ENCODE measurements at regions not wholly inside any gene's neighbourhood (a gene's known extent, or its start where the extent isn't known, plus 50 kb on each side); places are given as distances from the start of the nearest gene placed in this dataset.

DNA sequence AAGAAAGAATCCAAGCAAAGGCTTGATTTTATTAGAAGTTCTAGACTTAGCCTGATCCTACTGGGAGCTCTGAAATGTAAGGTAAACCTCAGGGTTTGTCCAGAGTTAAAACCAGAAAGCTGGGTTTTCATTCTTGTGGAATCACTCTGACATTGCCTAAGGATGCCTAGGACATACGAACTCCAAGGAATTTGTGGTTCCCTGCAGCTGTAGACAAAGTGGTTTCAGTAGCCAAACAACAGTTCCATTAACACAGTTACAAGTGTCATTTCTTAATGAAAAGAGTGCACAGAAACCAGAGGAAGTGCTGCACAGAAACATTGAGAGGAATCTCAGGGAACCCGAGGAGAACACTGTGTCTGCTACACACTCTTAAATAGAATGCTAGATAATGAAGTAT is 221.4 kb upstream of the ST6GAL2 start:
- TF ChIP-seq, protein P1, sequence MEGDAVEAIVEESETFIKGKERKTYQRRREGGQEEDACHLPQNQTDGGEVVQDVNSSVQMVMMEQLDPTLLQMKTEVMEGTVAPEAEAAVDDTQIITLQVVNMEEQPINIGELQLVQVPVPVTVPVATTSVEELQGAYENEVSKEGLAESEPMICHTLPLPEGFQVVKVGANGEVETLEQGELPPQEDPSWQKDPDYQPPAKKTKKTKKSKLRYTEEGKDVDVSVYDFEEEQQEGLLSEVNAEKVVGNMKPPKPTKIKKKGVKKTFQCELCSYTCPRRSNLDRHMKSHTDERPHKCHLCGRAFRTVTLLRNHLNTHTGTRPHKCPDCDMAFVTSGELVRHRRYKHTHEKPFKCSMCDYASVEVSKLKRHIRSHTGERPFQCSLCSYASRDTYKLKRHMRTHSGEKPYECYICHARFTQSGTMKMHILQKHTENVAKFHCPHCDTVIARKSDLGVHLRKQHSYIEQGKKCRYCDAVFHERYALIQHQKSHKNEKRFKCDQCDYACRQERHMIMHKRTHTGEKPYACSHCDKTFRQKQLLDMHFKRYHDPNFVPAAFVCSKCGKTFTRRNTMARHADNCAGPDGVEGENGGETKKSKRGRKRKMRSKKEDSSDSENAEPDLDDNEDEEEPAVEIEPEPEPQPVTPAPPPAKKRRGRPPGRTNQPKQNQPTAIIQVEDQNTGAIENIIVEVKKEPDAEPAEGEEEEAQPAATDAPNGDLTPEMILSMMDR (IDR thresholded peaks at IDR 0.05), result no peak
- H3K4me3 ChIP-seq (replicated peaks in 1 of 3; ENCODE audit: low read depth in 2 of 3, low read length in 3 of 3), result no peak overlapping the region
- WGBS (ENCODE audit: insufficient coverage), result no CpG with 5 or more reads among the region's 2 CpGs

DNA sequence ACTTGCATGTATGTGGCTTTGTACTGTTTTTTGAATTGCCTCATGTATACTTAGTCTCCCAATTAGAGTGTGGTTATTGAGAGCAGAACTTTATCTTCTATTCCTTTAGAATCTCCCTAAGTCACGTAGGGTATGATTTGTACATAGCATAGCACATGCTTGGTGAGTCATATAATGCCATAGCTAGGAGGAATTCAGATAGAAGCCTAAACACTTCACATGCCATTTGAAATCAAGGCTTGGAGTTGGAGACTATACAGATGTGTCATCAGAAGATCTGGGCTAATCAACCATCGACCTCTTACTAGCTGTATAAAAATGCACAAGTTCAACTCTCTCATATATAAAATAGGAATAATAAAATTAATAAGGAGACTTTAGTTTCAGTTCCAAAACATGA is 222.6 kb upstream of the ST6GAL2 start:
- intact Hi-C loops (cut with micrococcal nuclease), result no loop called here
- Histone ChIP-seq H4K20me1 (ENCODE audit: insufficient read depth, low read length) (no peaks in the 10 kb centered on the region), H3K36me3 (replicated peaks in 1 of 2; ENCODE audit: control insufficient read depth in 1 of 2, insufficient read depth in 2 of 2, low read length in 2 of 2) (no peaks in the 10 kb centered on the region), H3K9ac (ENCODE audit: insufficient read depth, low read length, poor library complexity, severe bottlenecking) (no peak overlapping the region), H3K27ac (ENCODE audit: low read depth in 1 of 2, low read length in 2 of 2) (no peak overlapping the region), H3K27me3 (ENCODE audit: control insufficient read depth in 2 of 2, insufficient read depth in 2 of 2, low read length in 2 of 2) (no peaks in the 10 kb centered on the region), H2AFZ (ENCODE audit: insufficient read depth, low read depth, low read length, poor library complexity, severe bottlenecking) (no peak overlapping the region), H3K9me3 (replicated peaks in 1 of 2; ENCODE audit: control insufficient read depth in 1 of 2, insufficient read depth in 1 of 2, low read length in 2 of 2) (peaks cover 0 to 2% of the 10 kb centered on the region in 2 donors), H3K4me2 (replicated peaks; ENCODE audit: extremely low read depth, low read length, poor library complexity, severe bottlenecking) (no peak overlapping the region), H3K4me1 (ENCODE audit: control insufficient read depth in 1 of 2, insufficient read depth in 2 of 2, low read length in 2 of 2) (no peaks in the 10 kb centered on the region), H3K79me2 (ENCODE audit: insufficient read depth, low read length) (no peaks in the 10 kb centered on the region), H3K4me3 (replicated peaks in 1 of 3; ENCODE audit: low read depth in 2 of 3, low read length in 3 of 3) (no peak overlapping the region)
- TF ChIP-seq, protein P1 (IDR thresholded peaks at IDR 0.05), result no peak
- H3K36me3 Mint-ChIP-seq, result no peaks in the 10 kb centered on the region
- no peak for DNase-seq
- peaks cover 0 to 1% (median 0%) of the 10 kb centered on the region in 3 donors for H3K27me3 Mint-ChIP-seq (ENCODE audit: low read depth in 3 of 3)
- no CpG with 5 or more reads among the region's 2 CpGs for WGBS (ENCODE audit: insufficient coverage)
- peaks cover 2 to 16% (median 9%) of the 10 kb centered on the region in 7 donors for H3K9me3 Mint-ChIP-seq
- no peak overlapping the region for H3K27ac Mint-ChIP-seq
- no peaks in the 10 kb centered on the region for H3K4me1 Mint-ChIP-seq
- no peak overlapping the region for H3K4me3 Mint-ChIP-seq

More for the DNA sequence above, 221.4 kb upstream of the ST6GAL2 start:
- H3K4me3 Mint-ChIP-seq, result no peak overlapping the region
- Histone ChIP-seq H3K4me2 (replicated peaks; ENCODE audit: extremely low read depth, low read length, poor library complexity, severe bottlenecking) (no peak overlapping the region), H3K36me3 (replicated peaks in 1 of 2; ENCODE audit: control insufficient read depth in 1 of 2, insufficient read depth in 2 of 2, low read length in 2 of 2) (no peaks in the 10 kb centered on the region), H3K27me3 (ENCODE audit: control insufficient read depth in 2 of 2, insufficient read depth in 2 of 2, low read length in 2 of 2) (no peaks in the 10 kb centered on the region), H3K79me2 (ENCODE audit: insufficient read depth, low read length) (no peaks in the 10 kb centered on the region), H3K9me3 (replicated peaks in 1 of 2; ENCODE audit: control insufficient read depth in 1 of 2, insufficient read depth in 1 of 2, low read length in 2 of 2) (peaks cover 0 to 2% of the 10 kb centered on the region in 2 donors), H2AFZ (ENCODE audit: insufficient read depth, low read depth, low read length, poor library complexity, severe bottlenecking) (no peak overlapping the region), H4K20me1 (ENCODE audit: insufficient read depth, low read length) (no peaks in the 10 kb centered on the region), H3K9ac (ENCODE audit: insufficient read depth, low read length, poor library complexity, severe bottlenecking) (no peak overlapping the region), H3K4me1 (ENCODE audit: control insufficient read depth in 1 of 2, insufficient read depth in 2 of 2, low read length in 2 of 2) (no peaks in the 10 kb centered on the region), H3K27ac (ENCODE audit: low read depth in 1 of 2, low read length in 2 of 2) (no peak overlapping the region)
- peaks cover 2 to 16% (median 10%) of the 10 kb centered on the region in 7 donors for H3K9me3 Mint-ChIP-seq
- no peaks in the 10 kb centered on the region for H3K36me3 Mint-ChIP-seq
- no peaks in the 10 kb centered on the region for H3K4me1 Mint-ChIP-seq
- intact Hi-C loops (cut with micrococcal nuclease), result no loop called here
- DNase-seq, result no peak
- no peak overlapping the region for H3K27ac Mint-ChIP-seq
- peaks cover 0 to 1% (median 0%) of the 10 kb centered on the region in 3 donors for H3K27me3 Mint-ChIP-seq (ENCODE audit: low read depth in 3 of 3)

Measured in CD14-positive monocyte (primary cell).